ENCODE measurements at regions not wholly inside any gene's neighbourhood (a gene's known extent, or its start where the extent isn't known, plus 50 kb on each side); places are given as distances from the start of the nearest gene placed in this dataset.

DNA sequence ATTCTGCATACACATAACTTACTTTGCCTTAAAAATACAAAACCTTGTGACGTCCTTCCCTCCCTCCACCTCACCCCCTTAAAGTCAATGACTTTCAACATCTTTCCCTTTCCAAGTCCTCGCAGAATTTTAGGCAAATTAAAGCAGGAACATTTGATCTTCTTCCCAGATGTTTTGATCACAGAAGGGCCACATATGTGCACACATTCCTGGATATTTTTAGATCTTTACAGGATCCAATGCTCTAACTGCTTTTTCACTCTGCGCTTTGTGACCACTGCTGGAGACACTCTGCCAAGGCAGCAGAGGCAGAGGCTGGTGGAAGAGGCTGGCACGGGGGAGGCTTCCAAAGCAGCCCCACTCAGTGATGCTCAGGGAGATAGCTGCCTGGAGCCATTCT lies 130.7 kb downstream of the SEC61B start:
- no peaks in the 10 kb centered on the region for H3K4me1 ChIP-seq (replicated peaks)
- DNase-seq (ENCODE audit: low spot score), result no peak
- H3K4me3 ChIP-seq, result no peak overlapping the region
- H3K27ac ChIP-seq, result no peak overlapping the region
- H3K9me3 ChIP-seq, result no peaks in the 10 kb centered on the region
- intact Hi-C loops (cut with DNase I), result no loop called here
- WGBS, result 64% methylated on average over 4 of the region's 4 CpGs
- TF ChIP-seq POLR2A (IDR thresholded peaks at IDR 0.05) (no peak), POLR2AphosphoS5 (IDR thresholded peaks at IDR 0.05) (no peak), CTCF (IDR thresholded peaks at IDR 0.05) (no peak)
- no peaks in the 10 kb centered on the region for H3K27me3 ChIP-seq (replicated peaks; ENCODE audit: insufficient read depth)
- no peaks in the 10 kb centered on the region for H3K36me3 ChIP-seq

GRCh38 chr9:99353408-99353807 lies 131.3 kb downstream of the SEC61B start:
- WGBS, result 63% methylated on average over 5 of the region's 5 CpGs
- Histone ChIP-seq H3K27ac (no peak overlapping the region), H3K27me3 (replicated peaks; ENCODE audit: insufficient read depth) (no peaks in the 10 kb centered on the region), H3K4me3 (no peak overlapping the region), H3K4me1 (replicated peaks) (no peaks in the 10 kb centered on the region), H3K36me3 (no peaks in the 10 kb centered on the region), H3K9me3 (no peaks in the 10 kb centered on the region)
- DNase-seq (ENCODE audit: low spot score), result no peak
- intact Hi-C loops (cut with DNase I), result no loop called here
- TF ChIP-seq CTCF (IDR thresholded peaks at IDR 0.05), result no peak
- TF ChIP-seq POLR2AphosphoS5 (IDR thresholded peaks at IDR 0.05), result no peak
- TF ChIP-seq POLR2A (IDR thresholded peaks at IDR 0.05), result no peak

DNA sequence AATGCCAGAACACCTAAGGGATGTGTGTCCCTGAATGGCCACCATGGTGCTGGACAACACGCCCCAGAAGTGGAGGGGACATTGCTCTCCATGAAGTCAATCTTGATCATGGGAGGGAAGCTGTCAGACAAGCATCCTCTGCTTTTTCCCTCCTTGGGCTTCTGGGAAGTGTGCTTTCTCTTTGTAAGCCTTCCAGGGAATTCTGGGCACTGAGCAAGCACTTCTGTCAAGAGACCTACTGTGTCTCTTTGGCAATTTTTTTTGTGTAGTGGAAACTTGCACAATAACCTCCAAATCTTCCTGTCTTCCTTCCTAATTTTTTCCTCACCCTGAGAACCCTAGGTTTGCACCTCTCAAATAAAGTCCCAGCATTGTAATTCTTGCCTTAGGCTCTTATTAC lies 132.0 kb downstream of the SEC61B start:
- 81% methylated on average over 1 of the region's 1 CpG for WGBS
- no peak overlapping the region for H3K27ac ChIP-seq

DNA sequence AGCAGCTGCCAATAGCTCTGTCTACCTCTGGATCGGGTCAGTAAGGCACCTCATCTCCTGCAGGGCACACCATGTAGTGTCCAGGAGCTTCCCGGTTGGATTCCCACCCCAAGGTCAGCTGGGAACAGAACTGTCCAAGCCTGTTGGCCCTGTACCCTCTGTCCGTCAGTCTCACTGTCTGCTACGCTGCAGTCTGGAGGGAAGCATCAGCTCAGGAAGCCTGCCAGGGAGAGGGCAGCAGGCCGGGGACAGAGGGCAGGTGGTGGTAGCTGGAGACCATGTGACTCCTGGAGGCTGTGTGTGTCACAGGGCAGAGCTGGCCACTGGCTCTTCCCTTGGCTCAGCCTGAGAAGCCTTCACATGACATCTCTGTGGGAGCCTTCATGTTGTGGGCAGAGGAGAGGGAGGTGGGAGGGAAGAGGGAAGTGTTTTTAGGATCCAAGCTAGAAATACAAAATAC lies 134.5 kb downstream of the SEC61B start:
- no peak for TF ChIP-seq POLR2AphosphoS5 (IDR thresholded peaks at IDR 0.05)
- TF ChIP-seq POLR2A (IDR thresholded peaks at IDR 0.05), result no peak
- TF ChIP-seq CTCF (IDR thresholded peaks at IDR 0.05), result no peak
- H3K4me1 ChIP-seq (replicated peaks), result no peaks in the 10 kb centered on the region
- no peaks in the 10 kb centered on the region for H3K36me3 ChIP-seq
- H3K27me3 ChIP-seq (replicated peaks; ENCODE audit: insufficient read depth), result no peaks in the 10 kb centered on the region
- H3K9me3 ChIP-seq, result no peaks in the 10 kb centered on the region
- 85% methylated on average over 5 of the region's 5 CpGs for WGBS
- intact Hi-C loops (cut with DNase I), result no loop called here
- H3K4me3 ChIP-seq, result no peak overlapping the region
- DNase-seq (ENCODE audit: low spot score), result no peak
- H3K27ac ChIP-seq, result no peak overlapping the region

More for the DNA sequence above, 132.0 kb downstream of the SEC61B start:
- H3K36me3 ChIP-seq, result no peaks in the 10 kb centered on the region
- DNase-seq (ENCODE audit: low spot score), result no peak
- H3K4me3 ChIP-seq, result no peak overlapping the region
- TF ChIP-seq CTCF (IDR thresholded peaks at IDR 0.05) (no peak), POLR2A (IDR thresholded peaks at IDR 0.05) (no peak), POLR2AphosphoS5 (IDR thresholded peaks at IDR 0.05) (no peak)
- H3K4me1 ChIP-seq (replicated peaks), result no peaks in the 10 kb centered on the region
- H3K27me3 ChIP-seq (replicated peaks; ENCODE audit: insufficient read depth), result no peaks in the 10 kb centered on the region
- no peaks in the 10 kb centered on the region for H3K9me3 ChIP-seq
- intact Hi-C loops (cut with DNase I), result no loop called here

DNA sequence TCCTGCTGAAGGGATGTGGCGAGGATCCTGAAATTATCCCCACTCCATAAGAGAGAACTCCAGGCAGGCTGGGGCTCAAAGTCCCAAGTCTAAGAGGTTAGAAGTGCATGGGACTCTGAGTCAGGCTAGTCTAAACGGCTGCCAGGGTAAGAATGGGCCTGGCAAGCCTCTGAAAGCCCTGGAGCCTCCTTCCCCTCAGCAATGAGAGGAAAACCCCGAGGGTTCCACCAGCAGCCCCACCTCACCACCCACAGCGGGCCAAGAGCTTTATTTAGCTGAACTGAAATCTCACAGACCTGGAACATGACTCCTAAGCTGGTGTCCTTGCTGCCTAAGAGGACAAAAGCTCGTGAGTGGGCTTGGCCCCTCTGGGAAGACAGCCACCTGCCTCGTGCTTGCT lies 135.5 kb downstream of the SEC61B start:
- Histone ChIP-seq H3K4me1 (replicated peaks) (no peaks in the 10 kb centered on the region), H3K36me3 (no peaks in the 10 kb centered on the region), H3K27me3 (replicated peaks; ENCODE audit: insufficient read depth) (no peaks in the 10 kb centered on the region), H3K27ac (no peak overlapping the region), H3K9me3 (no peaks in the 10 kb centered on the region), H3K4me3 (no peak overlapping the region)
- intact Hi-C loops (cut with DNase I), result no loop called here
- 45% methylated on average over 6 of the region's 6 CpGs for WGBS
- no peak for TF ChIP-seq CTCF (IDR thresholded peaks at IDR 0.05)
- TF ChIP-seq POLR2A (IDR thresholded peaks at IDR 0.05), result no peak
- TF ChIP-seq POLR2AphosphoS5 (IDR thresholded peaks at IDR 0.05), result no peak
- DNase-seq (ENCODE audit: low spot score), result no peak
